GM21526 (cell line): ENCODE measurements at regions not wholly inside any gene's neighbourhood (a gene's known extent, or its start where the extent isn't known, plus 50 kb on each side); places are given as distances from the start of the nearest gene placed in this dataset.
"Not testable (repeated sequence)": the region's sequence is repeated elsewhere in the genome, so short reads cannot be mapped to it uniquely, and the experiment has no call there.

Experiments used
- ATAC-seq: cut with Tn5 transposase; IDR thresholded peaks from one replicate; pipeline ENCODE4 v1.9.1; 2021; ENCODE audit warnings: moderate library complexity; ENCODE audit not compliant: unreplicated experiment, low FRiP score

- ATAC-seq: no peak
Observed at GRCh38 chr5:39941416-39941815, 516.6 kb upstream of the DAB2 start.

- no peak for ATAC-seq
Observed at GRCh38 chr5:39934830-39935229, 510.1 kb upstream of the DAB2 start.

GRCh38 chr5:39933061-39933460, 508.3 kb upstream of the DAB2 start:
- ATAC-seq: no peak

GRCh38 chr5:39928709-39929108, 503.9 kb upstream of the DAB2 start:
- ATAC-seq: no peak

- no peak for ATAC-seq
Observed at GRCh38 chr5:39919876-39920275, 495.1 kb upstream of the DAB2 start.

GRCh38 chr5:39912906-39913305, 488.1 kb upstream of the DAB2 start:
- no peak for ATAC-seq

- not testable (repeated sequence) for ATAC-seq
Observed at GRCh38 chr5:39907267-39907951, 482.6 kb upstream of the DAB2 start.

GRCh38 chr5:39906146-39906545, 481.4 kb upstream of the DAB2 start:
- ATAC-seq: no peak

- no peak for ATAC-seq
Observed at GRCh38 chr5:39905356-39905755, 480.6 kb upstream of the DAB2 start.

- no peak for ATAC-seq
Observed at GRCh38 chr5:39902626-39903025, 477.8 kb upstream of the DAB2 start.

- ATAC-seq: no peak
Observed at GRCh38 chr5:39898731-39899130, 474.0 kb upstream of the DAB2 start.

GRCh38 chr5:39896706-39897105, 471.9 kb upstream of the DAB2 start:
- ATAC-seq: no peak

- no peak for ATAC-seq
Observed at GRCh38 chr5:39896104-39896503, 471.3 kb upstream of the DAB2 start.

GRCh38 chr5:39892708-39893107, 467.9 kb upstream of the DAB2 start:
- ATAC-seq: no peak

GRCh38 chr5:39891376-39891775, 466.6 kb upstream of the DAB2 start:
- no peak for ATAC-seq

GRCh38 chr5:39880985-39881384, 456.2 kb upstream of the DAB2 start:
- no peak for ATAC-seq

- ATAC-seq: no peak
Observed at GRCh38 chr5:39877479-39877878, 452.7 kb upstream of the DAB2 start.

GRCh38 chr5:39876146-39876545, 451.4 kb upstream of the DAB2 start:
- no peak for ATAC-seq

GRCh38 chr5:39870137-39870536, 445.4 kb upstream of the DAB2 start:
- no peak for ATAC-seq

- no peak for ATAC-seq
Observed at GRCh38 chr5:39869396-39869795, 444.6 kb upstream of the DAB2 start.

GRCh38 chr5:39867923-39868322, 443.1 kb upstream of the DAB2 start:
- no peak for ATAC-seq

GRCh38 chr5:39863926-39864552, 439.3 kb upstream of the DAB2 start:
- ATAC-seq: no peak
